ENCODE measurements at regions not wholly inside any gene's neighbourhood (a gene's known extent, or its start where the extent isn't known, plus 50 kb on each side); places are given as distances from the start of the nearest gene placed in this dataset.

DNA sequence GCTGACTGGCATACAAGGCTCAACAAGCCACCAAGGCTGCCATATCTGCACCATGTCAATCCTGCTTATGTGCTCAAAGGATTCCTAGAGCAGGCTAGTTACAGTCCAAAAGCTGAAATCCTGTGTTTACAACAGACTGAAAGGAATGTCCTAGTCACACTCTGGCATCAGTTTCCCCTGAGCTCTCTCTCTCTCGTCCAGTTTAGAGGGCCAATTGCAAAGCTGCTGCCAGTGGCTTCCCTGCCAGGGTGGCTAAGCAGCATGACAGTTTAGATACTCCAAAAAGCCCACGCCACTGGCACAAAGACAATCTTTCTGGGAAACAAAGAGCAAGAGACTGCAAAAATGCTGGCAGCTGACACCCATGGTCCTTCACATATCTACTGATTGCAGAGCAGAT is 392.1 kb downstream of the RPS29 start:
- Histone ChIP-seq H3K36me3 (ENCODE audit: insufficient read depth, insufficient read length, low read length) (no peaks in the 10 kb centered on the region), H3K9ac (ENCODE audit: insufficient read length, low read depth) (no peak overlapping the region), H3K9me3 (ENCODE audit: insufficient read depth, low read length) (no peaks in the 10 kb centered on the region), H3K27me3 (ENCODE audit: insufficient read depth, insufficient read length) (no peaks in the 10 kb centered on the region), H3K4me3 (ENCODE audit: insufficient read length, low read depth) (no peak overlapping the region), H3K4me1 (ENCODE audit: insufficient read depth, insufficient read length) (no peaks in the 10 kb centered on the region)
- TF ChIP-seq SUZ12 (IDR thresholded peaks at IDR 0.05; ENCODE audit: extremely low read depth, insufficient read depth, insufficient read length) (no peak), ZNF274 (IDR thresholded peaks at IDR 0.05; ENCODE audit: low read depth, low read length) (no peak), YY1 (IDR thresholded peaks at IDR 0.05; ENCODE audit: insufficient read depth, insufficient read length) (no peak)
- DNase-seq (ENCODE audit: low read depth, low spot score): no peak

- Histone ChIP-seq H3K27me3 (ENCODE audit: insufficient read depth, insufficient read length) (no peaks in the 10 kb centered on the region), H3K36me3 (ENCODE audit: insufficient read depth, insufficient read length, low read length) (no peaks in the 10 kb centered on the region), H3K9me3 (ENCODE audit: insufficient read depth, low read length) (no peaks in the 10 kb centered on the region), H3K9ac (ENCODE audit: insufficient read length, low read depth) (no peak overlapping the region), H3K4me1 (ENCODE audit: insufficient read depth, insufficient read length) (no peaks in the 10 kb centered on the region), H3K4me3 (ENCODE audit: insufficient read length, low read depth) (no peak overlapping the region)
- no peak for TF ChIP-seq ZNF274 (IDR thresholded peaks at IDR 0.05; ENCODE audit: low read depth, low read length)
- TF ChIP-seq YY1 (IDR thresholded peaks at IDR 0.05; ENCODE audit: insufficient read depth, insufficient read length): no peak
- no peak for TF ChIP-seq SUZ12 (IDR thresholded peaks at IDR 0.05; ENCODE audit: extremely low read depth, insufficient read depth, insufficient read length)
- no peak for DNase-seq (ENCODE audit: low read depth, low spot score)
Observed at GRCh38 chr14:49193332-49194065, 392.7 kb downstream of the RPS29 start.

- H3K9me3 ChIP-seq (ENCODE audit: insufficient read depth, low read length): no peaks in the 10 kb centered on the region
- H3K9ac ChIP-seq (ENCODE audit: insufficient read length, low read depth): no peak overlapping the region
- no peaks in the 10 kb centered on the region for H3K4me1 ChIP-seq (ENCODE audit: insufficient read depth, insufficient read length)
- no peaks in the 10 kb centered on the region for H3K27me3 ChIP-seq (ENCODE audit: insufficient read depth, insufficient read length)
- TF ChIP-seq ZNF274 (IDR thresholded peaks at IDR 0.05; ENCODE audit: low read depth, low read length): no peak
- no peak for TF ChIP-seq YY1 (IDR thresholded peaks at IDR 0.05; ENCODE audit: insufficient read depth, insufficient read length)
- TF ChIP-seq SUZ12 (IDR thresholded peaks at IDR 0.05; ENCODE audit: extremely low read depth, insufficient read depth, insufficient read length): no peak
- H3K4me3 ChIP-seq (ENCODE audit: insufficient read length, low read depth): no peak overlapping the region
- no peaks in the 10 kb centered on the region for H3K36me3 ChIP-seq (ENCODE audit: insufficient read depth, insufficient read length, low read length)
- DNase-seq (ENCODE audit: low read depth, low spot score): no peak
Observed at GRCh38 chr14:49191380-49191779, 394.8 kb downstream of the RPS29 start.

- Histone ChIP-seq H3K27me3 (ENCODE audit: insufficient read depth, insufficient read length) (no peaks in the 10 kb centered on the region), H3K9ac (ENCODE audit: insufficient read length, low read depth) (no peak overlapping the region), H3K4me1 (ENCODE audit: insufficient read depth, insufficient read length) (no peaks in the 10 kb centered on the region), H3K9me3 (ENCODE audit: insufficient read depth, low read length) (no peaks in the 10 kb centered on the region), H3K4me3 (ENCODE audit: insufficient read length, low read depth) (no peak overlapping the region), H3K36me3 (ENCODE audit: insufficient read depth, insufficient read length, low read length) (no peaks in the 10 kb centered on the region)
- no peak for DNase-seq (ENCODE audit: low read depth, low spot score)
- no peak for TF ChIP-seq ZNF274 (IDR thresholded peaks at IDR 0.05; ENCODE audit: low read depth, low read length)
- TF ChIP-seq YY1 (IDR thresholded peaks at IDR 0.05; ENCODE audit: insufficient read depth, insufficient read length): no peak
- TF ChIP-seq SUZ12 (IDR thresholded peaks at IDR 0.05; ENCODE audit: extremely low read depth, insufficient read depth, insufficient read length): no peak
Observed at GRCh38 chr14:49189375-49189774, 396.8 kb downstream of the RPS29 start.

- TF ChIP-seq YY1 (IDR thresholded peaks at IDR 0.05; ENCODE audit: insufficient read depth, insufficient read length) (no peak), SUZ12 (IDR thresholded peaks at IDR 0.05; ENCODE audit: extremely low read depth, insufficient read depth, insufficient read length) (no peak), ZNF274 (IDR thresholded peaks at IDR 0.05; ENCODE audit: low read depth, low read length) (no peak)
- H3K9me3 ChIP-seq (ENCODE audit: insufficient read depth, low read length): no peaks in the 10 kb centered on the region
- no peak for DNase-seq (ENCODE audit: low read depth, low spot score)
- no peak overlapping the region for H3K9ac ChIP-seq (ENCODE audit: insufficient read length, low read depth)
- H3K4me3 ChIP-seq (ENCODE audit: insufficient read length, low read depth): no peak overlapping the region
- H3K27me3 ChIP-seq (ENCODE audit: insufficient read depth, insufficient read length): no peaks in the 10 kb centered on the region
- no peaks in the 10 kb centered on the region for H3K4me1 ChIP-seq (ENCODE audit: insufficient read depth, insufficient read length)
- no peaks in the 10 kb centered on the region for H3K36me3 ChIP-seq (ENCODE audit: insufficient read depth, insufficient read length, low read length)
Observed at GRCh38 chr14:49187799-49188198, 398.4 kb downstream of the RPS29 start.

- no peak overlapping the region for H3K4me3 ChIP-seq (ENCODE audit: insufficient read length, low read depth)
- no peaks in the 10 kb centered on the region for H3K4me1 ChIP-seq (ENCODE audit: insufficient read depth, insufficient read length)
- TF ChIP-seq SUZ12 (IDR thresholded peaks at IDR 0.05; ENCODE audit: extremely low read depth, insufficient read depth, insufficient read length): no peak
- no peak for TF ChIP-seq ZNF274 (IDR thresholded peaks at IDR 0.05; ENCODE audit: low read depth, low read length)
- no peak for TF ChIP-seq YY1 (IDR thresholded peaks at IDR 0.05; ENCODE audit: insufficient read depth, insufficient read length)
Observed at GRCh38 chr14:49173765-49174373, 412.3 kb downstream of the RPS29 start.

DNA sequence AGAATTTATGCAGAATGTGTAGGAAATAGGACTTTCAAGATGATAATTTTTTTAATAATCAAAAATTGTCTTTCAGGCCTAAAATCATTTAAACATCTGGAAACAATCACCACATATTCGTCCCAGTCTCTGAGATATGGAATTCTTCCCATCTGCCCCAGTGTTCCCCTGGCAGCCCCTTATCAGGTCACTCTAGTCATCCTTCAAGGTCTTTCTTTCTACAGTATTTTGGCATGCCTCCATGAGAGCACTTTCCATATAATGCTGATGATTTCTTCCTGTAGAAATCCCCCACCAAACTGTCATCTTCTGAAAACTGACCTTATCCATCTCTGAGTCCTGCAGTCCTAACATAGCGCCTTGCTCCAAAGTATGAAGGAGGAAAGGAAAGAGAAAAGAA is 422.1 kb downstream of the RPS29 start:
- Histone ChIP-seq H3K9ac (ENCODE audit: insufficient read length, low read depth) (no peak overlapping the region), H3K27me3 (ENCODE audit: insufficient read depth, insufficient read length) (no peaks in the 10 kb centered on the region), H3K4me3 (ENCODE audit: insufficient read length, low read depth) (no peak overlapping the region), H3K36me3 (ENCODE audit: insufficient read depth, insufficient read length, low read length) (no peaks in the 10 kb centered on the region), H3K4me1 (ENCODE audit: insufficient read depth, insufficient read length) (no peaks in the 10 kb centered on the region), H3K9me3 (ENCODE audit: insufficient read depth, low read length) (no peaks in the 10 kb centered on the region)
- no peak for TF ChIP-seq ZNF274 (IDR thresholded peaks at IDR 0.05; ENCODE audit: low read depth, low read length)
- TF ChIP-seq YY1 (IDR thresholded peaks at IDR 0.05; ENCODE audit: insufficient read depth, insufficient read length): no peak
- no peak for TF ChIP-seq SUZ12 (IDR thresholded peaks at IDR 0.05; ENCODE audit: extremely low read depth, insufficient read depth, insufficient read length)
- no peak for DNase-seq (ENCODE audit: low read depth, low spot score)

More at GRCh38 chr14:49173765-49174373, 412.3 kb downstream of the RPS29 start:
- DNase-seq (ENCODE audit: low read depth, low spot score): peak; percentile 57
- no peaks in the 10 kb centered on the region for H3K9me3 ChIP-seq (ENCODE audit: insufficient read depth, low read length)
- H3K9ac ChIP-seq (ENCODE audit: insufficient read length, low read depth): no peak overlapping the region
- H3K36me3 ChIP-seq (ENCODE audit: insufficient read depth, insufficient read length, low read length): no peaks in the 10 kb centered on the region
- no peaks in the 10 kb centered on the region for H3K27me3 ChIP-seq (ENCODE audit: insufficient read depth, insufficient read length)
